ENCODE measurements at regions not wholly inside any gene's neighbourhood (a gene's known extent, or its start where the extent isn't known, plus 50 kb on each side); places are given as distances from the start of the nearest gene placed in this dataset.

DNA sequence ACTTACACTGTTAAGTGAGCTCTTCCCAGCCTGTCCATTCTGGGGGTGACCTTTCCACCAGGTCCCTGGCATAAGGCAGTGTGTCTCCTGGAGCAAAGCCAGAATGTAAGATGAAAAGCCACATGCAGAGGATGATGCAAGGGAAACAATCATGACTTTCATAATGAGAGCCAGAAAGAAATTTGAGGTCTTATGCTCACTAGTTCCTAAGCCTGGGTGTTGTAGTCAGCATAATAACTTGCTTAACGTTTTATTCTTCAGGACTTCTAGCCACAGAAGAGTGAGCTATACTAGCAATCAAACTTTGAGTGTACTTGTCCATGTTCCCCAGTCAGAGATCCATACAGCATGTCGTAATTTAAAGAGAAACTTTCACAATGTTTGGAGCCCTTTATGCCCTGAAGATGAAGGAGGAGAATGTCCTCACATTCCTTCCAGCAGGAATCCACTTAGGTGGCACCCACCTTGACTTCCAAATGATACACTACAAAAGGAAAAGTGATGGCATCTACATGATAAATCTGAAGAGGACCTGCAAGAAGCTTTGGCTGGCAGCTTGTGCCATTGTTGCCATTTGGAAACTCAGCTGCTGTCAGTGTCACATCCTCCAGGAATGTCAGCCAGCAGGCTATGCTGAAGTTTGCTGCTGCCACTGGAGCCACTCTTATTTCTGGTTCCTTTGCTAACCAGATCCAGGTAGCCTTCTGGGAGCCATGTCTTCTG lies 60.5 kb upstream of the FOXD3 start:
- peaks cover 2 to 7% (median 5%) of the 10 kb centered on the region in 3 donors for H3K27me3 Mint-ChIP-seq (ENCODE audit: low read depth in 3 of 3)
- no peaks in the 10 kb centered on the region for H3K36me3 ChIP-seq (replicated peaks in 1 of 2; ENCODE audit: control insufficient read depth in 1 of 2, insufficient read depth in 2 of 2, low read length in 2 of 2)
- H4K20me1 ChIP-seq (ENCODE audit: insufficient read depth, low read length): no peaks in the 10 kb centered on the region
- H3K4me1 Mint-ChIP-seq: peaks cover 5% of the 10 kb centered on the region
- H3K27me3 ChIP-seq (ENCODE audit: control insufficient read depth in 2 of 2, insufficient read depth in 2 of 2, low read length in 2 of 2): no peaks in the 10 kb centered on the region
- DNase-seq: no peak
- H3K27ac Mint-ChIP-seq: no peak overlapping the region
- no peaks in the 10 kb centered on the region for H3K9me3 ChIP-seq (replicated peaks in 1 of 2; ENCODE audit: control insufficient read depth in 1 of 2, insufficient read depth in 1 of 2, low read length in 2 of 2)
- no peak overlapping the region for H3K9ac ChIP-seq (ENCODE audit: insufficient read depth, low read length, poor library complexity, severe bottlenecking)
- 43% methylated on average over 1 of the region's 2 CpGs for WGBS (ENCODE audit: insufficient coverage)
- intact Hi-C loops (cut with micrococcal nuclease): no loop called here
- no peak overlapping the region for H3K4me3 Mint-ChIP-seq
- no peak overlapping the region for H3K27ac ChIP-seq (ENCODE audit: low read depth in 1 of 2, low read length in 2 of 2)
- H2AFZ ChIP-seq (ENCODE audit: insufficient read depth, low read depth, low read length, poor library complexity, severe bottlenecking): no peak overlapping the region
- no peaks in the 10 kb centered on the region for H3K9me3 Mint-ChIP-seq
- H3K4me3 ChIP-seq (replicated peaks in 1 of 3; ENCODE audit: low read depth in 2 of 3, low read length in 3 of 3): no peak overlapping the region
- no peak for TF ChIP-seq CTCF (IDR thresholded peaks at IDR 0.05)
- no peaks in the 10 kb centered on the region for H3K79me2 ChIP-seq (ENCODE audit: insufficient read depth, low read length)
- no peaks in the 10 kb centered on the region for H3K4me1 ChIP-seq (ENCODE audit: control insufficient read depth in 1 of 2, insufficient read depth in 2 of 2, low read length in 2 of 2)
- no peaks in the 10 kb centered on the region for H3K36me3 Mint-ChIP-seq
- no peak overlapping the region for H3K4me2 ChIP-seq (replicated peaks; ENCODE audit: extremely low read depth, low read length, poor library complexity, severe bottlenecking)

GRCh38 chr1:63262459-63262770 lies 60.0 kb upstream of the FOXD3 start:
- no peak overlapping the region for H2AFZ ChIP-seq (ENCODE audit: insufficient read depth, low read depth, low read length, poor library complexity, severe bottlenecking)
- Mint-ChIP-seq H3K4me3 (no peak overlapping the region), H3K27ac (no peak overlapping the region), H3K4me1 (peaks cover 5% of the 10 kb centered on the region), H3K36me3 (no peaks in the 10 kb centered on the region), H3K27me3 (ENCODE audit: low read depth in 3 of 3) (peaks cover 2 to 9% (median 5%) of the 10 kb centered on the region in 3 donors), H3K9me3 (no peaks in the 10 kb centered on the region)
- H3K4me1 ChIP-seq (ENCODE audit: control insufficient read depth in 1 of 2, insufficient read depth in 2 of 2, low read length in 2 of 2): no peaks in the 10 kb centered on the region
- TF ChIP-seq CTCF (IDR thresholded peaks at IDR 0.05): no peak
- H3K9me3 ChIP-seq (replicated peaks in 1 of 2; ENCODE audit: control insufficient read depth in 1 of 2, insufficient read depth in 1 of 2, low read length in 2 of 2): no peaks in the 10 kb centered on the region
- no peaks in the 10 kb centered on the region for H3K79me2 ChIP-seq (ENCODE audit: insufficient read depth, low read length)
- H3K4me2 ChIP-seq (replicated peaks; ENCODE audit: extremely low read depth, low read length, poor library complexity, severe bottlenecking): no peak overlapping the region
- H3K4me3 ChIP-seq (replicated peaks in 1 of 3; ENCODE audit: low read depth in 2 of 3, low read length in 3 of 3): no peak overlapping the region
- H4K20me1 ChIP-seq (ENCODE audit: insufficient read depth, low read length): no peaks in the 10 kb centered on the region
- H3K27me3 ChIP-seq (ENCODE audit: control insufficient read depth in 2 of 2, insufficient read depth in 2 of 2, low read length in 2 of 2): no peaks in the 10 kb centered on the region
- H3K9ac ChIP-seq (ENCODE audit: insufficient read depth, low read length, poor library complexity, severe bottlenecking): no peak overlapping the region
- no peak overlapping the region for H3K27ac ChIP-seq (ENCODE audit: low read depth in 1 of 2, low read length in 2 of 2)
- intact Hi-C loops (cut with micrococcal nuclease): no loop called here
- no peak for DNase-seq
- H3K36me3 ChIP-seq (replicated peaks in 1 of 2; ENCODE audit: control insufficient read depth in 1 of 2, insufficient read depth in 2 of 2, low read length in 2 of 2): no peaks in the 10 kb centered on the region
- 97% methylated on average over 3 of the region's 3 CpGs for WGBS (ENCODE audit: insufficient coverage)

Data from CD14-positive monocyte (primary cell).